ENCODE measurements at regions not wholly inside any gene's neighbourhood (a gene's known extent, or its start where the extent isn't known, plus 50 kb on each side); places are given as distances from the start of the nearest gene placed in this dataset.
"Not testable (repeated sequence)": the region's sequence is repeated elsewhere in the genome, so short reads cannot be mapped to it uniquely, and the experiment has no call there.

- DNase-seq = no peak
These were observed 344.9 kb upstream of the PIK3R1 start for GRCh38 chr5:67870662-67871061.

- DNase-seq = not testable (repeated sequence)
These were observed 351.2 kb upstream of the PIK3R1 start for GRCh38 chr5:67864335-67864734.

- no peak for DNase-seq
These were observed 357.0 kb upstream of the PIK3R1 start for GRCh38 chr5:67858471-67859031.

GRCh38 chr5:67857502-67857901 lies 358.1 kb upstream of the PIK3R1 start:
- DNase-seq = no peak

GRCh38 chr5:67855523-67855922 lies 360.0 kb upstream of the PIK3R1 start:
- DNase-seq = no peak

- DNase-seq = not testable (repeated sequence)
These were observed 364.6 kb upstream of the PIK3R1 start for GRCh38 chr5:67850906-67851305.

GRCh38 chr5:67844924-67845323 lies 370.6 kb upstream of the PIK3R1 start:
- no peak for DNase-seq

- DNase-seq = no peak
These were observed 372.8 kb upstream of the PIK3R1 start for GRCh38 chr5:67842806-67843205.

GRCh38 chr5:67837225-67837624 lies 378.3 kb upstream of the PIK3R1 start:
- not testable (repeated sequence) for DNase-seq

GRCh38 chr5:67836496-67836895 lies 379.1 kb upstream of the PIK3R1 start:
- not testable (repeated sequence) for DNase-seq

GRCh38 chr5:67831048-67831447 lies 384.5 kb upstream of the PIK3R1 start:
- DNase-seq = no peak

GRCh38 chr5:67827541-67827940 lies 388.0 kb upstream of the PIK3R1 start:
- DNase-seq = no peak

- DNase-seq = no peak
These were observed 390.7 kb upstream of the PIK3R1 start for GRCh38 chr5:67824852-67825251.

- DNase-seq = no peak
These were observed 397.9 kb upstream of the PIK3R1 start for GRCh38 chr5:67817652-67818051.

GRCh38 chr5:67816456-67816855 lies 399.1 kb upstream of the PIK3R1 start:
- no peak for DNase-seq

GRCh38 chr5:67815455-67816391 lies 399.8 kb upstream of the PIK3R1 start:
- DNase-seq = no peak

- no peak for DNase-seq
These were observed 400.8 kb upstream of the PIK3R1 start for GRCh38 chr5:67814569-67815311.

- DNase-seq = no peak
These were observed 401.5 kb upstream of the PIK3R1 start for GRCh38 chr5:67813877-67814539.

- DNase-seq = no peak
These were observed 406.0 kb upstream of the PIK3R1 start for GRCh38 chr5:67809589-67809988.

- DNase-seq = no peak
These were observed 407.2 kb upstream of the PIK3R1 start for GRCh38 chr5:67808340-67808739.

- DNase-seq = peak in 1 of 2 donors; percentile 22
These were observed 408.1 kb upstream of the PIK3R1 start for GRCh38 chr5:67807439-67807888.

GRCh38 chr5:67806654-67807438 lies 408.7 kb upstream of the PIK3R1 start:
- DNase-seq = no peak
